IMR-90 (cell line): ENCODE measurements at regions not wholly inside any gene's neighbourhood (a gene's known extent, or its start where the extent isn't known, plus 50 kb on each side); places are given as distances from the start of the nearest gene placed in this dataset.
A peak's percentile ranks its signal among the peaks of the same experiment; 100 is the strongest.

Experiments used
- ATAC-seq: fragments of 200-7000 bp; cut with Tn5 transposase; 2 replicates; pipeline ENCODE4 v1.9.1; 2020; ENCODE audit warnings: low read depth, mild to moderate bottlenecking, moderate library complexity
- BruUV-seq: library from RNA; stranded (reverse); fragments of 400-500 nt; replicated peaks from 2 replicates; lab custom pipeline; 2021; lab: Mats Ljungman, UMichigan
- CTCF ChIA-PET: fragments of 300-600 bp; formaldehyde crosslinking; extraction: SDS; loops from one replicate; lab custom pipeline; 2021; ENCODE audit warnings: antibody characterized with exemption; lab: Yijun Ruan, JAX
- POLR2A ChIA-PET: fragments of 300-600 bp; sonication (Branson Sonifier 250); formaldehyde crosslinking; loops from one replicate; lab custom pipeline; 2022; ENCODE audit warnings: antibody characterized with exemption; ENCODE audit not compliant: unreplicated experiment; lab: Charles Lee
- DNase-seq: peaks from one replicate; pipeline ENCODE4 v3.0.0; 2013
- H2AFZ ChIP-seq: replicated peaks from 2 replicates; pipeline ENCODE3; 2013; ENCODE audit warnings: low read length, mild to moderate bottlenecking; ENCODE audit not compliant: poor library complexity
- H2AK5ac ChIP-seq: 2 replicates; pipeline ENCODE4 v1.6.1; 2013; ENCODE audit warnings: low read depth, low read length, inconsistent platforms
- H2AK9ac ChIP-seq: replicated peaks from 2 replicates; pipeline ENCODE3; 2013; ENCODE audit warnings: mild to moderate bottlenecking, low read depth, low read length, moderate library complexity; ENCODE audit not compliant: poor library complexity
- H2BK120ac ChIP-seq: 2 replicates; pipeline ENCODE4 v1.6.1; 2013; ENCODE audit warnings: low read depth, low read length, inconsistent platforms
- H2BK15ac ChIP-seq: 3 replicates; pipeline ENCODE4 v1.6.1; 2013; ENCODE audit warnings: low read depth, low read length, inconsistent platforms
- H2BK20ac ChIP-seq: 2 replicates; pipeline ENCODE4 v1.6.1; 2013; ENCODE audit warnings: low read depth, mild to moderate bottlenecking, inconsistent platforms, low read length, moderate library complexity
- H2BK5ac ChIP-seq: 2 replicates; pipeline ENCODE4 v1.6.1; 2013; ENCODE audit warnings: mild to moderate bottlenecking, low read depth, low read length, inconsistent platforms; ENCODE audit not compliant: poor library complexity, severe bottlenecking
- H3K14ac ChIP-seq: replicated peaks from 2 replicates; pipeline ENCODE4 v1.6.1; 2013; ENCODE audit warnings: low read depth, low read length, inconsistent platforms
- H3K18ac ChIP-seq: 2 replicates; pipeline ENCODE4 v1.6.1; 2013; ENCODE audit warnings: low read depth, low read length, control low read depth
- H3K23ac ChIP-seq: 2 replicates; pipeline ENCODE4 v1.6.1; 2013; ENCODE audit warnings: low read depth, low read length, inconsistent platforms
- H3K27ac ChIP-seq: 2 replicates; pipeline ENCODE4 v1.5.1; 2013; ENCODE audit warnings: mild to moderate bottlenecking, control low read depth, low read length; ENCODE audit not compliant: insufficient read depth
- H3K27me3 ChIP-seq: 2 replicates; pipeline ENCODE4 v1.6.1; 2013; ENCODE audit warnings: low read length; ENCODE audit not compliant: control insufficient read depth, insufficient read depth
- H3K36me3 ChIP-seq: 2 replicates; pipeline ENCODE4 v1.6.1; 2013; ENCODE audit warnings: low read length, mixed read lengths; ENCODE audit not compliant: control insufficient read depth, insufficient read depth
- H3K4ac ChIP-seq: 2 replicates; pipeline ENCODE4 v1.6.1; 2013; ENCODE audit warnings: low read depth, low read length, inconsistent platforms
- H3K4me1 ChIP-seq: 2 replicates; pipeline ENCODE4 v1.6.1; 2013; ENCODE audit warnings: low read length, mixed read lengths; ENCODE audit not compliant: control insufficient read depth, insufficient read depth
- H3K4me2 ChIP-seq: 2 replicates; pipeline ENCODE4 v1.6.1; 2013; ENCODE audit warnings: low read depth, mild to moderate bottlenecking, control low read depth, low read length, moderate library complexity
- H3K4me3 ChIP-seq: 2 replicates; pipeline ENCODE4 v1.5.1; 2013; ENCODE audit warnings: low read depth, mild to moderate bottlenecking, control low read depth, low read length, moderate library complexity; ENCODE audit not compliant: insufficient read depth
- H3K56ac ChIP-seq: 2 replicates; pipeline ENCODE4 v1.6.1; 2013; ENCODE audit warnings: low read length, inconsistent platforms; ENCODE audit not compliant: insufficient read depth; ENCODE audit errors: extremely low read depth
- H3K79me1 ChIP-seq, 2 experiments: 2 replicates each; pipeline ENCODE4 v1.6.1; 2013; ENCODE audit warnings: low read length in 2 of 2, inconsistent platforms in 1 of 2, low read depth in 1 of 2
- H3K9ac ChIP-seq: 2 replicates; pipeline ENCODE4 v1.6.1; 2013; ENCODE audit warnings: low read depth, low read length, control low read depth
- H3K9me1 ChIP-seq: 2 replicates; pipeline ENCODE4 v1.6.1; 2013; ENCODE audit warnings: low read length, inconsistent platforms; ENCODE audit not compliant: insufficient read depth
- H3K9me3 ChIP-seq: 2 replicates; pipeline ENCODE4 v1.6.1; 2013; ENCODE audit warnings: low read length; ENCODE audit not compliant: control insufficient read depth, insufficient read depth
- H4K20me1 ChIP-seq: 2 replicates; pipeline ENCODE4 v1.6.1; 2013; ENCODE audit warnings: low read length, inconsistent platforms; ENCODE audit not compliant: insufficient read depth
- H4K5ac ChIP-seq: 2 replicates; pipeline ENCODE4 v1.6.1; 2013; ENCODE audit warnings: mild to moderate bottlenecking, low read depth, low read length, control low read depth
- H4K8ac ChIP-seq, 2 experiments: 2 replicates each; pipeline ENCODE4 v1.6.1; 2013; ENCODE audit warnings: low read depth in 2 of 2, low read length in 2 of 2, control low read depth in 1 of 2, inconsistent platforms in 1 of 2
- H4K91ac ChIP-seq: 2 replicates; pipeline ENCODE4 v1.6.1; 2013; ENCODE audit warnings: low read depth, low read length, inconsistent platforms; ENCODE audit not compliant: insufficient read depth
- BHLHE40 ChIP-seq: fragments of 150-350 bp; IDR thresholded peaks from 2 replicates; pipeline ENCODE4 v1.6.1; 2016; ENCODE audit warnings: mild to moderate bottlenecking, low read depth, low read length
- CHD1 ChIP-seq: IDR thresholded peaks from 2 replicates; pipeline ENCODE4 v1.6.1; 2012; ENCODE audit warnings: low read depth, low read length, improper control_type of control experiment
- MAFK ChIP-seq: IDR thresholded peaks from 2 replicates; pipeline ENCODE4 v1.6.1; 2012; ENCODE audit warnings: low read depth, low read length, improper control_type of control experiment
- RCOR1 ChIP-seq: IDR thresholded peaks from 2 replicates; pipeline ENCODE4 v1.6.1; 2012; ENCODE audit warnings: mild to moderate bottlenecking, low read length, improper control_type of control experiment; ENCODE audit not compliant: insufficient replicate concordance
- SMC3 ChIP-seq: fragments of 150-350 bp; IDR thresholded peaks from 2 replicates; pipeline ENCODE4 v1.6.1; 2016; ENCODE audit warnings: low read depth, mild to moderate bottlenecking, antibody characterized with exemption, low read length, moderate library complexity
- WGBS, 2 experiments: methylation state at CpG; one replicate each; pipeline versions ENCODE4 v1.1.5 to v1.1.7; 2013; ENCODE audit warnings: missing lambda C conversion rate in 2 of 2; ENCODE audit not compliant: insufficient read length in 1 of 2; ENCODE audit errors: extremely low coverage in 2 of 2; 5-methylcytosine and 5-hydroxymethylcytosine counted together
- dilution Hi-C: fragments of 300-500 bp; cut with HindIII; formaldehyde crosslinking; loops from one replicate; pipeline ENCODE4 v1.14.3; 2018; ENCODE audit warnings: low sequenced_read_pairs; ENCODE audit not compliant: unreplicated experiment
- in situ Hi-C: fragments of 300-500 bp; cut with MboI; formaldehyde crosslinking; loops from 3 replicates; pipeline ENCODE4 v1.14.3; 2019; ENCODE audit warnings: low sequenced_read_pairs, inconsistent platforms, mixed read lengths
- intact Hi-C: fragments of 100-400 bp; cut with micrococcal nuclease; formaldehyde crosslinking; loops from 2 replicates; pipeline ENCODE4 v1.10.0; 2022
- TF ChIP-seq, protein P1 (sequence below): conservative IDR thresholded peaks from 2 replicates; pipeline ENCODE4 v1.5.1; 2012; ENCODE audit warnings: mild to moderate bottlenecking, low read depth, low read length, improper control_type of control experiment
- TF ChIP-seq, protein P2 (sequence below): fragments of 150-350 bp; IDR thresholded peaks from 2 replicates; pipeline ENCODE4 v1.6.1; 2016; ENCODE audit warnings: low read depth, mild to moderate bottlenecking, low read length, moderate library complexity, borderline replicate concordance

DNA sequence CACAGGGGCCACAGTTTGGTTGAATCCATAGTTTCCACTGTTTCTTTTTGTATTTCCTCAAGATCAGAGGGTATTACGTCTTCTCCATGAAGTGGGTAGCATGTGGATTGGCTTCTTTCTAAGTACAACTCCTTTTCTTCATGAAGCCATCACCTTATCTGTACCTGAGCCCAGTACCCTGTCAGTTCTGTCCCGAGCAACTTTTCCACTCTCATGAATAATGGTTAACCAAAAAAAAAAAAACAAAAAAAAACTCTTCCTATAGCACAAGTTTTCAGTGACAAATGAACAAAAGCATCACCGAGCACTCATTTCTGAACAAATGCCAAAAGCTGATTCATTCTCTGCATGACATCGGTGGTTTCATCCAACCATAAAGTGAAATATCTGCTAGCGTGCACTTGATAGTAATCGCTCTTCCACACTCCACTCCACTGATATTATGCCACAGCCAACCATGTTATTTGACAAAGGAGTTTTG lies 53.0 kb upstream of the CCDC150 start:
- CTCF ChIA-PET, result interaction anchor here (0.7 kb wide), 1 partner anchor 1123 kb away, joined by 9 read pairs; no protein-coding TSS in a partner anchor
- no peaks in the 10 kb centered on the region for H3K9me3 ChIP-seq
- 0% methylated on average over 2 of the region's 6 CpGs; no CpG with 5 or more reads in 1 of the 2 experiments for WGBS, 2 experiments
- H3K4me3 ChIP-seq, result no peak overlapping the region
- no peak overlapping the region for H3K56ac ChIP-seq
- H4K91ac ChIP-seq, result peak overlapping the region; percentile 21; the same call in 1 of the 2 replicates
- in situ Hi-C loops (no loop called here), intact Hi-C loops (no loop called here), dilution Hi-C loops (no loop called here)
- H4K8ac ChIP-seq, result no peak overlapping the region
- H3K9me1 ChIP-seq, result peaks cover 3% of the 10 kb centered on the region; the same call in 1 of the 2 replicates
- peak; percentile 86 for DNase-seq
- TF ChIP-seq MAFK (no peak), BHLHE40 (no peak), SMC3 (no peak), CHD1 (no peak), RCOR1 (no peak)
- TF ChIP-seq, protein P1, sequence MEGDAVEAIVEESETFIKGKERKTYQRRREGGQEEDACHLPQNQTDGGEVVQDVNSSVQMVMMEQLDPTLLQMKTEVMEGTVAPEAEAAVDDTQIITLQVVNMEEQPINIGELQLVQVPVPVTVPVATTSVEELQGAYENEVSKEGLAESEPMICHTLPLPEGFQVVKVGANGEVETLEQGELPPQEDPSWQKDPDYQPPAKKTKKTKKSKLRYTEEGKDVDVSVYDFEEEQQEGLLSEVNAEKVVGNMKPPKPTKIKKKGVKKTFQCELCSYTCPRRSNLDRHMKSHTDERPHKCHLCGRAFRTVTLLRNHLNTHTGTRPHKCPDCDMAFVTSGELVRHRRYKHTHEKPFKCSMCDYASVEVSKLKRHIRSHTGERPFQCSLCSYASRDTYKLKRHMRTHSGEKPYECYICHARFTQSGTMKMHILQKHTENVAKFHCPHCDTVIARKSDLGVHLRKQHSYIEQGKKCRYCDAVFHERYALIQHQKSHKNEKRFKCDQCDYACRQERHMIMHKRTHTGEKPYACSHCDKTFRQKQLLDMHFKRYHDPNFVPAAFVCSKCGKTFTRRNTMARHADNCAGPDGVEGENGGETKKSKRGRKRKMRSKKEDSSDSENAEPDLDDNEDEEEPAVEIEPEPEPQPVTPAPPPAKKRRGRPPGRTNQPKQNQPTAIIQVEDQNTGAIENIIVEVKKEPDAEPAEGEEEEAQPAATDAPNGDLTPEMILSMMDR, result no peak
- TF ChIP-seq, protein P2, sequence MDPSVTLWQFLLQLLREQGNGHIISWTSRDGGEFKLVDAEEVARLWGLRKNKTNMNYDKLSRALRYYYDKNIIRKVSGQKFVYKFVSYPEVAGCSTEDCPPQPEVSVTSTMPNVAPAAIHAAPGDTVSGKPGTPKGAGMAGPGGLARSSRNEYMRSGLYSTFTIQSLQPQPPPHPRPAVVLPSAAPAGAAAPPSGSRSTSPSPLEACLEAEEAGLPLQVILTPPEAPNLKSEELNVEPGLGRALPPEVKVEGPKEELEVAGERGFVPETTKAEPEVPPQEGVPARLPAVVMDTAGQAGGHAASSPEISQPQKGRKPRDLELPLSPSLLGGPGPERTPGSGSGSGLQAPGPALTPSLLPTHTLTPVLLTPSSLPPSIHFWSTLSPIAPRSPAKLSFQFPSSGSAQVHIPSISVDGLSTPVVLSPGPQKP, result no peak
- no peaks in the 10 kb centered on the region for H4K20me1 ChIP-seq
- peak overlapping the region; percentile 37 for H2AFZ ChIP-seq
- H3K9ac ChIP-seq, result no peak overlapping the region
- H2AK5ac ChIP-seq, result peak overlapping the region; percentile 23; the same call in 1 of the 2 replicates
- POLR2A ChIA-PET, result no interaction called here
- H3K23ac ChIP-seq, result 0 out of 2 replicates have a peak overlapping the region, but pooled peaks have one; percentile 46
- H2BK120ac ChIP-seq, result peak overlapping the region; percentile 63; the same call in 1 of the 2 replicates
- H2BK5ac ChIP-seq, result no peak overlapping the region
- no peak overlapping the region for H3K27ac ChIP-seq
- ATAC-seq, result peak; percentile 37
- no peak overlapping the region for H3K18ac ChIP-seq
- H3K36me3 ChIP-seq, result no peaks in the 10 kb centered on the region
- H2BK20ac ChIP-seq, result no peak overlapping the region
- no peaks in the 10 kb centered on the region for H3K4me1 ChIP-seq
- no peak overlapping the region for H4K5ac ChIP-seq
- H2AK9ac ChIP-seq, result no peak overlapping the region
- BruUV-seq, result no TSS peak
- no peak overlapping the region for H3K4ac ChIP-seq
- H3K27me3 ChIP-seq, result no peaks in the 10 kb centered on the region
- no peak overlapping the region for H3K14ac ChIP-seq
- H2BK15ac ChIP-seq, result no peak overlapping the region; the same call in 2 of the 3 replicates
- H3K4me2 ChIP-seq, result peak overlapping the region; percentile 16; the same call in 1 of the 2 replicates
- H3K79me1 ChIP-seq, result peaks cover 0 to 5% of the 10 kb centered on the region in 2 experiments; a peak in 2 of 4 replicates
